Activated naive CD4-positive, alpha-beta T cell treated with anti-CD3 and anti-CD28 coated beads, Interleukin-2, amount 50 U/mL, for 24 hours (primary cell): ENCODE measurements at regions not wholly inside any gene's neighbourhood (a gene's known extent, or its start where the extent isn't known, plus 50 kb on each side); places are given as distances from the start of the nearest gene placed in this dataset.

Experiments
- H3K27ac Mint-ChIP-seq: one replicate; pipeline ENCODE4 v1.8.0; 2021; ENCODE audit warnings: mild to moderate bottlenecking, mixed read lengths
- H3K27me3 Mint-ChIP-seq: one replicate; pipeline ENCODE4 v1.8.0; 2021; ENCODE audit warnings: mixed read lengths
- H3K36me3 Mint-ChIP-seq: one replicate; pipeline ENCODE4 v1.8.0; 2021; ENCODE audit warnings: mixed read lengths
- H3K4me1 Mint-ChIP-seq: one replicate; pipeline ENCODE4 v1.8.0; 2021; ENCODE audit warnings: mixed read lengths
- H3K4me3 Mint-ChIP-seq: one replicate; pipeline ENCODE4 v1.8.0; 2021; ENCODE audit warnings: mild to moderate bottlenecking, mixed read lengths
- H3K9me3 Mint-ChIP-seq: one replicate; pipeline ENCODE4 v1.8.0; 2021; ENCODE audit warnings: mixed read lengths

DNA sequence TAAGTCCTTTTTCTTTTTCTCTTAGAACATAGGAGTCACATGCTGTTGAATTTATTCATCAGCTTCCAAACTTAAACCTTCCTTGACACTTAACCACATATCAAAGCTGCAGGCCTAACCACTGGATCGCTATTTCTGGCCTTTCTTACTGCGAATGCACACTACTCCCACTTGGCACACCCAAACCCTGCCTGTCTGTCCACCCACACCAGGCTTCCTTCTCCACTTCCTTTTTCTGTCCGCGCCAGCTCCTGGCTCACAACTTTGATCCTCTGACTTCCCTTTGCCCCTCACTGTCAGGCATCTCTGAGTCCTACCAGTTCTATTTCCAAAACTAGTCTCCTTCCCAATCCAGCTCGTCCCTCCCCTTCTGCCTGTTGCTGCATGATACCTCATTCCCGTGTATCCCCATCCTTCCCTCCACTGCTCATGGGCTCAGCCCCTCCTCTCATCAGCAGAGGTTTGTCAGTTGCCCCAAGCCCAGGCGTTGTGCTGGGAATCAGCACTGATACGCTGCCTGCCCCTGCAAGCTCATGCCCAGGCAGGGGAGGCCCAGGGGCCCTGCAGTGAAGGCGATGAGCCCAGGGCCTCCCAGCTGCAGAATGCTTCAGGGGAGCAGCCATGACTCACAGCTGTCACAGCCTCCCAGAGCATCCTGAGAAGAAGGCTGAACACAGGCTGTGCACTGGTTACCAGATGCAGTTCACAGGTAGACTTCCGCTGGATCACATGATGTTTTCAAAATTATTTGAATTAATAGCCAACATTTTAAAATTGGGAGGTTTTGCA is 179.8 kb downstream of the KATNIP start:
- Mint-ChIP-seq H3K4me1 (no peaks in the 10 kb centered on the region), H3K9me3 (no peaks in the 10 kb centered on the region), H3K36me3 (peaks cover 13% of the 10 kb centered on the region), H3K27ac (peak overlapping the region; percentile 18), H3K27me3 (no peaks in the 10 kb centered on the region), H3K4me3 (no peak overlapping the region)

DNA sequence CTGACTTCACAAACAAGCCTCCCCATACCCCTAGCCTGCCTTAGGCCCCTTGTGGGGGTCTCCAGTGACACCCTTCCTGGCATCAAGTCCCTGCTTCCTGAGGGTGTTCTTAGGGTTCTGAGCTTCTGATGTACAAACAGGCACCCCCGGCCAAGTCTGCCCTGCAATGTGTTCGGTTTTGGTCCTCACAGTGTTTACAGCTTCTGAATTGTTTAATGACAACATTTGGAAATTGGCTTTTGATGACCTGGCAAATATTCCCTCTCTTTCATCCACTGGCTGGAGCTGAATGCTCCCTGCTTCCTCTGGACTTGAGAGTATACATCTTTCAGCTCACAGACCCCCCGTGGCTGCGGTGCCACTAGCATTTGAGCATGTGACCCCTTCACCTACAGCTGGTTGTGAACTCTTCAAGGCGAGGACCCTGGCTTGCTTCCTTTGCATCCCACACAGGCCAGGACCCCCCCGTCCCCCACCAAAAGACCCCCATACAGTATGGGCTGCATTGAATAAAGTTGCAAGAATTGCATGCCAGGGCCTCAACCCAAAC is 180.8 kb downstream of the KATNIP start:
- Mint-ChIP-seq H3K27me3 (no peaks in the 10 kb centered on the region), H3K4me1 (no peaks in the 10 kb centered on the region), H3K36me3 (peaks cover 13% of the 10 kb centered on the region), H3K9me3 (no peaks in the 10 kb centered on the region), H3K27ac (no peak overlapping the region), H3K4me3 (no peak overlapping the region)

DNA sequence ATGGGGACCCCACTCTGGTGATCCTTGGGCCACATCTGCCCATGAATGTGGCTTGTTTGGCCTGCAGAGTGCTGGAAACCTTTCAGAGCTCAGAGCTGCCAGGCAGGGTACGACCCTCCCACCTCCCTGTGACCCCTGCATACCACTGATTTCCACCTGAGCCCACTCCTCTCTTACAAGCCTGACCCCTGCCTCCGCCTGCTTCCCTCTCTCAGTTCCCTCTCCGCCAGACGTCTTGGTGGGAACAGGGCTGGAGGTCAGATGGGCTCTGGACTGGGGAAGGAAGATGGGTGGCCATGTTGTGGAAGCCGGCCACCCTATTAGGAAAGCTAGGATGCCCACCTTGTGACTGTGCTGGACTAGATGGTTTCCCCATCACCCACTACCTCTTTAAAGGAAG is 185.1 kb downstream of the KATNIP start:
- Mint-ChIP-seq H3K27me3 (no peaks in the 10 kb centered on the region), H3K4me3 (no peak overlapping the region), H3K27ac (no peak overlapping the region), H3K4me1 (no peaks in the 10 kb centered on the region), H3K36me3 (peaks cover 19% of the 10 kb centered on the region), H3K9me3 (no peaks in the 10 kb centered on the region)

DNA sequence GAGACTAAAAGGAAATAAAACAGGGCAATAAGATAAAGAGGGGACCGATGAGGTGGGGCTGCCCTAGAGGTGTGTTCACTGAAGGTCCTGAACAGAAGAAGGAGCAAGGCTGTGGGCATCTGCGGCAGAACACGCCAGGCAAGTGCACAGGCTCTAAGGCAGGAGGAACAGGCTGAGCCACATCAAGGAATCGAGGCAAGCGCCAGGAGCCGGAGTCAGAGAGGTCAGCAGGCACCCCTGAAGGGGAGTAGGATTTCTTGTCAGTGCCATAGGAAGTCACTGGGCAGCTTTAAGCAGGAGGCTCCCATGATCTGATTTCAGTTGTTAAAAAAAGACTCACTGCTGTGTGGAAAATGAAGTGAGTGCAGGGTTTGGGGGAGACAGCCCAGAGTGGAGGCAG is 186.5 kb downstream of the KATNIP start:
- Mint-ChIP-seq H3K9me3 (no peaks in the 10 kb centered on the region), H3K27ac (no peak overlapping the region), H3K36me3 (peaks cover 16% of the 10 kb centered on the region), H3K4me1 (no peaks in the 10 kb centered on the region), H3K4me3 (no peak overlapping the region), H3K27me3 (no peaks in the 10 kb centered on the region)

DNA sequence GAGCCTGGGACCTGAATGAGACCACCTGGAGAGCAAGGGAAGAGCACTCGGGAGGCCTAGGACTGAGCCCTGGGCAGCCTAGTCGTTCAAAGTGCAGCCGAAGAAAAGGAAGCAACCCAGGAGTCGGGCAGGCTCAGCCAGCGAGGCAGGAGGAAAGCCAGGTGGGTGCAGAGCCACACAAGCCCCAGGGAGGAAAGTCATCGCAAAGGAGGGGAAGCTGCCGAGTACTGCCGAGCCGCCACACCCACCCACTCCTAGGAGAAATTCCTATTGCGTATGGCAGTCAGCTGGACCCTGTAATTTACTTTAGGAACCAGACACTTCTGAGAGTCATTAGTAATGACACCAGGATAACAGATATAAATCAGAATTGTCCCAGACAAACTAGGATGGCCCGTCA is 187.6 kb downstream of the KATNIP start:
- Mint-ChIP-seq H3K27ac (no peak overlapping the region), H3K4me1 (no peaks in the 10 kb centered on the region)

More for the DNA sequence above, 187.6 kb downstream of the KATNIP start:
- peaks cover 16% of the 10 kb centered on the region for H3K36me3 Mint-ChIP-seq
- H3K27me3 Mint-ChIP-seq, result no peaks in the 10 kb centered on the region
- H3K4me3 Mint-ChIP-seq, result no peak overlapping the region
- H3K9me3 Mint-ChIP-seq, result no peaks in the 10 kb centered on the region
